ENCODE measurements at regions not wholly inside any gene's neighbourhood (a gene's known extent, or its start where the extent isn't known, plus 50 kb on each side); places are given as distances from the start of the nearest gene placed in this dataset.

DNA sequence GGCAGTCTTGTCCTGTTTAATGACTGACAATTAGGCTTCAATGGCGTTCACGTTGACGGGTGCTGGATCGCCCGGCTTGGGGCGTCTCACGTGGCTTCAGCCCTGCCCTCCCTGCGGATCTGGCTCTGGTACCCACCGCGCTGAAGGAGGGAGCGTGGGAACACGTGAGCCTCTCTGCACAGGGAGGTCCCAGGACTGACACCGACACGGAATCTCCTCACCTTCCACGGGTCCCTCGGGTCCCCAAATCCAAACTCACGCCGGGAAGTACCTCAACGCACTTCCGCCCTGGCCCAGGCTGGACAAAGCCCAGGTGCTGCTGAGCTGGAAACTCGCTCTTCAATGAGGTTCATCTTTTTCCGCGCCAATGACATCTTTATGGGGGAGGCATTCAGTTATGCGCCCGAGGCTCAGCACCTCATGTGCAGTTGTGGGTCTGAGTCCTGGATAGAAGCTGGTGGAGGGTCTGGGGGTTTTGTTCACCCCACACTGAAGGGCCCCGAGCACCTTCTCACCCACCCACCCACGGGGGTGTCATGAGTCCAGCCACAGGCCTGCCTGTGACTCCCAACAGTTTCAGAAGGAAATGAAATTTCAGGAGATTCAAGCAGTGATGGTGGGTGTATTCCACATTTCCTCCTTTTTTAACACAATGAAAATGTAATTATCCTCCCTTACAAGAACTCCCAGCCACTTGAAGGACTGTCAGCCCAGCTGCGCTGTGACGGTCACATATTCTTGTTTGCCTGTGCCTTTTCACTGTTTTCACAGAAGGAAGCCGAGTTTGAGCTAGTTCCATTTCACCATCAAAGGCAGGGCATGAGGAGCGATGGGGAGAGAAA, 251.7 kb upstream of the SFSWAP start:
- H3K4me2 ChIP-seq (ENCODE audit: low read length): no peak overlapping the region
- H3K36me3 ChIP-seq (ENCODE audit: control insufficient read depth, insufficient read depth, low read length): no peaks in the 10 kb centered on the region
- no peak overlapping the region for H3K9ac ChIP-seq
- no peak overlapping the region for H3K4me3 ChIP-seq (ENCODE audit: low read depth, low read length)
- no peaks in the 10 kb centered on the region for H3K4me1 ChIP-seq
- no peak overlapping the region for H3K27ac ChIP-seq
- no peak overlapping the region for H2AFZ ChIP-seq
- TF ChIP-seq, protein P1, sequence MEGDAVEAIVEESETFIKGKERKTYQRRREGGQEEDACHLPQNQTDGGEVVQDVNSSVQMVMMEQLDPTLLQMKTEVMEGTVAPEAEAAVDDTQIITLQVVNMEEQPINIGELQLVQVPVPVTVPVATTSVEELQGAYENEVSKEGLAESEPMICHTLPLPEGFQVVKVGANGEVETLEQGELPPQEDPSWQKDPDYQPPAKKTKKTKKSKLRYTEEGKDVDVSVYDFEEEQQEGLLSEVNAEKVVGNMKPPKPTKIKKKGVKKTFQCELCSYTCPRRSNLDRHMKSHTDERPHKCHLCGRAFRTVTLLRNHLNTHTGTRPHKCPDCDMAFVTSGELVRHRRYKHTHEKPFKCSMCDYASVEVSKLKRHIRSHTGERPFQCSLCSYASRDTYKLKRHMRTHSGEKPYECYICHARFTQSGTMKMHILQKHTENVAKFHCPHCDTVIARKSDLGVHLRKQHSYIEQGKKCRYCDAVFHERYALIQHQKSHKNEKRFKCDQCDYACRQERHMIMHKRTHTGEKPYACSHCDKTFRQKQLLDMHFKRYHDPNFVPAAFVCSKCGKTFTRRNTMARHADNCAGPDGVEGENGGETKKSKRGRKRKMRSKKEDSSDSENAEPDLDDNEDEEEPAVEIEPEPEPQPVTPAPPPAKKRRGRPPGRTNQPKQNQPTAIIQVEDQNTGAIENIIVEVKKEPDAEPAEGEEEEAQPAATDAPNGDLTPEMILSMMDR (IDR thresholded peaks at IDR 0.05): no peak
- H3K27me3 ChIP-seq (ENCODE audit: control insufficient read depth, insufficient read depth, low read length): no peaks in the 10 kb centered on the region
- H3K79me2 ChIP-seq: no peaks in the 10 kb centered on the region
- no peaks in the 10 kb centered on the region for H3K9me3 ChIP-seq (ENCODE audit: control insufficient read depth, low read length)

DNA sequence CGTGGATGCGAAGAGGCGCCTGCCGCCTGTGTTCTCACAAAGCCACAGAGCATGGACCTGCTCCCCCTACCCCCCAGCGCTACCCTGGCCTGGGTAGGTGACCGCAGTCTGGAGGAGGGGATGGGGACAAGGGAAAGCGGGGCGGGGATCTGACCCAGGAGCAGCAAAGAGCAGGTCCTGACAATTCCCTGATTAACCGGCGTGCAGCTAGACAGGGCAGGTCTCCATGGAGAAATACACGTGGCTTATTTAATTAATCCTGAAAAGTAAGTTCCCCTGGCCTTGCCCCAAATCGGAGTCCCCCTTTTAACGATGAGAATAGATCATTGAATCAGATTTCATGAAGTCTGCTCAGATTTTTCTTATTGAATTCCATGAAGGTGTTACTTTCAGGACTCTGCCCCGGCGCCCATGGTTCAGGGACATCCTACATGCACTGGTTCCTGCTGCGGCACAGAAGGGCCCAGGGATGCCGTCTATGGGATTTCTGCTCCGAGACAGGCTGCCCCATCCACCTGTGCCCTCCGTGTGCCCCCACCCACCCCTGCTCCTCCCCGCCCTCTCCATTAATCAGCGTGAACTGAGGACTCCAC, 251.0 kb upstream of the SFSWAP start:
- H3K36me3 ChIP-seq (ENCODE audit: control insufficient read depth, insufficient read depth, low read length): no peaks in the 10 kb centered on the region
- H3K9me3 ChIP-seq (ENCODE audit: control insufficient read depth, low read length): no peaks in the 10 kb centered on the region
- H3K4me1 ChIP-seq: no peaks in the 10 kb centered on the region
- H3K4me3 ChIP-seq (ENCODE audit: low read depth, low read length): no peak overlapping the region
- no peak overlapping the region for H3K9ac ChIP-seq
- H3K27ac ChIP-seq: no peak overlapping the region
- H3K79me2 ChIP-seq: no peaks in the 10 kb centered on the region
- no peak overlapping the region for H3K4me2 ChIP-seq (ENCODE audit: low read length)
- TF ChIP-seq, protein P1 (IDR thresholded peaks at IDR 0.05): no peak
- no peaks in the 10 kb centered on the region for H3K27me3 ChIP-seq (ENCODE audit: control insufficient read depth, insufficient read depth, low read length)
- H2AFZ ChIP-seq: no peak overlapping the region

DNA sequence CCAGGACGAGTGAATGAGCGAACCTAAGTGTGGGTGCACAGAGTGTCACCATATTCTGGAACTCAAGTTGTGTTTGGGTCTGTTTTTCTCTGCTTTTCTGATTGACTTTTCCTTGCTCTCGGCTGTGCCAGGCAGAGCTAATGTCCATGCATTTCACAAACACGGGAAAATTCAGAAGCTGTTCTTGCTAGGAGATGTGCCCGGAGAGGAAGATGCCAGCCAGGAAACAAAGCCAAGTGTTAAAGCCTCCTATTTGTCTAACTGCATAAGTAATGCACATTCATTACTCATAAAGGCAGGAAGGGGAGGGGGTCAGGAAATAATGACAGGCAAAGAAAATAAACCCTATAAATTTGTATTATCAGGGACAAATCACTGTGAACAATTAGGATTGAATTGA, 250.4 kb upstream of the SFSWAP start:
- Histone ChIP-seq H3K27me3 (ENCODE audit: control insufficient read depth, insufficient read depth, low read length) (no peaks in the 10 kb centered on the region), H3K79me2 (no peaks in the 10 kb centered on the region), H3K36me3 (ENCODE audit: control insufficient read depth, insufficient read depth, low read length) (no peaks in the 10 kb centered on the region), H3K4me2 (ENCODE audit: low read length) (no peak overlapping the region), H3K27ac (no peak overlapping the region), H3K4me1 (no peaks in the 10 kb centered on the region), H3K4me3 (ENCODE audit: low read depth, low read length) (no peak overlapping the region), H3K9me3 (ENCODE audit: control insufficient read depth, low read length) (no peaks in the 10 kb centered on the region), H2AFZ (no peak overlapping the region), H3K9ac (no peak overlapping the region)
- TF ChIP-seq, protein P1 (IDR thresholded peaks at IDR 0.05): no peak

DNA sequence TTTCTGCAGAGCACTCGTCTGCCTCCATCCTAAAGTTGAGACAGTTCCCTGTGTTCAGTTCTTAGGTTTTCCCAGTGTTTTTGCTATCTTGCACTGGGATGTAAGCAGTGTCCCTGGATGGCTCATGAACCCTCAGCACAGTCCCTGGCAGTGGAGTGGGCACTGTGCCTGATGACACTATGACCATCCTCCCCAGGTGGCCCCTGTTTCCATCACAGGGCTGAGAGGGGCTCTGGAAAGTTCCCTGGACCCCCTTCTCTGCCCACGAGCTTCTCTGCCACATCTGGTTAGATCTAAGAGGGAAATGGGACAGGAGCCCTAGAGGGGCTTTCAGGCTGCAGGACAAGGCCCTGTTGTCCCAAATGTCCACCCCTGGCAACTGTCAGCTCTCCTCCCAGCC, 249.8 kb upstream of the SFSWAP start:
- no peak overlapping the region for H3K27ac ChIP-seq
- no peak overlapping the region for H3K9ac ChIP-seq
- H3K9me3 ChIP-seq (ENCODE audit: control insufficient read depth, low read length): no peaks in the 10 kb centered on the region
- H3K4me2 ChIP-seq (ENCODE audit: low read length): no peak overlapping the region
- TF ChIP-seq, protein P1 (IDR thresholded peaks at IDR 0.05): no peak
- no peaks in the 10 kb centered on the region for H3K36me3 ChIP-seq (ENCODE audit: control insufficient read depth, insufficient read depth, low read length)
- H3K4me3 ChIP-seq (ENCODE audit: low read depth, low read length): no peak overlapping the region
- H3K79me2 ChIP-seq: no peaks in the 10 kb centered on the region
- no peaks in the 10 kb centered on the region for H3K27me3 ChIP-seq (ENCODE audit: control insufficient read depth, insufficient read depth, low read length)
- no peaks in the 10 kb centered on the region for H3K4me1 ChIP-seq
- no peak overlapping the region for H2AFZ ChIP-seq

All from parathyroid adenoma (tissue), 2 donors.